Upper lobe of left lung (tissue), 6 donors: ENCODE measurements at regions not wholly inside any gene's neighbourhood (a gene's known extent, or its start where the extent isn't known, plus 50 kb on each side); places are given as distances from the start of the nearest gene placed in this dataset.
A peak's percentile ranks its signal among the peaks of the same experiment; 100 is the strongest.

Source experiments
- ATAC-seq, 2 donors: fragments of 200-7000 bp; cut with Tn5 transposase; one replicate each; pipeline ENCODE4 v1.9.1; 2022; ENCODE audit warnings: mild to moderate bottlenecking in 2 of 2, moderate library complexity in 2 of 2; ENCODE audit not compliant: low FRiP score in 2 of 2
- DNase-seq, 2 donors: peaks; one replicate each; pipeline ENCODE4 v3.0.0-alpha.2; 2019 to 2020
- H3K27ac ChIP-seq, 4 donors: fragments of 200-600 bp; sonication (generic); one replicate each; pipeline ENCODE4 v1.5.1; 2016 to 2019
- H3K27me3 ChIP-seq, 4 donors: fragments of 200-600 bp; sonication (generic); one replicate each; pipeline ENCODE4 v1.5.1; 2017 to 2019
- H3K36me3 ChIP-seq, 4 donors: fragments of 200-600 bp; sonication (generic); one replicate each; pipeline ENCODE4 v1.5.1; 2016 to 2019
- H3K4me1 ChIP-seq, 4 donors: fragments of 200-600 bp; sonication (generic); one replicate each; pipeline ENCODE4 v1.5.1; 2018 to 2019
- H3K4me3 ChIP-seq, 4 donors: fragments of 200-600 bp; sonication (generic); one replicate each; pipeline ENCODE4 v1.5.1; 2017 to 2019; ENCODE audit warnings: mild to moderate bottlenecking in 2 of 4, moderate library complexity in 1 of 4
- H3K9me3 ChIP-seq, 4 donors: fragments of 200-600 bp; sonication (generic); one replicate each; pipeline ENCODE4 v1.5.1; 2018 to 2019
- CTCF ChIP-seq, 6 experiments: fragments of 450-650 bp in 4 of 6; fragments of 200-600 bp in 2 of 6; sonication (generic) in 2 of 6; IDR thresholded peaks; one replicate each; pipeline ENCODE4 v1.5.1; 2016 to 2019; ENCODE audit warnings: antibody characterized with exemption in 6 of 6
- EP300 ChIP-seq, 4 donors: sonication (generic); formaldehyde crosslinking; IDR thresholded peaks; one replicate each; pipeline ENCODE4 v1.5.1; 2017; ENCODE audit warnings: antibody characterized with exemption in 4 of 4, control low read depth in 2 of 4
- POLR2A ChIP-seq, 4 donors: fragments of 450-650 bp; IDR thresholded peaks; one replicate each; pipeline ENCODE4 v1.5.1; 2016 to 2017; ENCODE audit warnings: antibody characterized with exemption in 4 of 4, mild to moderate bottlenecking in 2 of 4
- POLR2AphosphoS5 ChIP-seq, 2 donors: sonication (generic); formaldehyde crosslinking; IDR thresholded peaks; one replicate each; pipeline ENCODE4 v1.5.1; 2017; ENCODE audit warnings: antibody characterized with exemption in 2 of 2
- WGBS, 2 donors: methylation state at CpG; one replicate each; pipeline ENCODE4 v1.1.5; 2017 to 2018; 5-methylcytosine and 5-hydroxymethylcytosine counted together
- donor health status: DM: no; HTN: no; CAD: no; lungs with moderate emphysema.
- donor health status: DM: no; HTN: yes; CAD: no; lungs with severe emphysema.

GRCh38 chr5:125152044-125152443 is 405.6 kb upstream of the ZNF608 start:
- Histone ChIP-seq H3K27me3 (no peaks in the 10 kb centered on the region), H3K4me3 (no peak overlapping the region), H3K27ac (no peak overlapping the region), H3K4me1 (peaks cover 6 to 19% (median 13%) of the 10 kb centered on the region in 4 donors), H3K36me3 (no peaks in the 10 kb centered on the region), H3K9me3 (no peaks in the 10 kb centered on the region)
- ATAC-seq, result no peak
- 69 to 70% methylated on average over 4 of the region's 4 CpGs for WGBS, 2 donors
- no peak for DNase-seq
- TF ChIP-seq EP300 (IDR thresholded peaks at IDR 0.05), result no peak
- TF ChIP-seq POLR2A (IDR thresholded peaks at IDR 0.05), result no peak
- no peak for TF ChIP-seq CTCF (IDR thresholded peaks at IDR 0.05)
- no peak for TF ChIP-seq POLR2AphosphoS5 (IDR thresholded peaks at IDR 0.05)

- Histone ChIP-seq H3K27me3 (no peaks in the 10 kb centered on the region), H3K36me3 (no peaks in the 10 kb centered on the region), H3K4me1 (peaks cover 6 to 19% (median 13%) of the 10 kb centered on the region in 4 donors), H3K4me3 (no peak overlapping the region), H3K27ac (peak overlapping the region in 1 of 4 donors; percentile 23), H3K9me3 (no peaks in the 10 kb centered on the region)
- TF ChIP-seq CTCF (IDR thresholded peaks at IDR 0.05) (no peak), EP300 (IDR thresholded peaks at IDR 0.05) (peak in 1 of 4 donors; percentile 58)
- DNase-seq (peak in 1 of 2 donors; percentile 37), ATAC-seq (peak in 1 of 2 donors; percentile 71)
- WGBS, 2 donors, result 75% methylated on average over 12 to 13 of the region's 13 CpGs
Observed at GRCh38 chr5:125152461-125153189, 406.2 kb upstream of the ZNF608 start.

- no peaks in the 10 kb centered on the region for H3K36me3 ChIP-seq
- no peak overlapping the region for H3K4me3 ChIP-seq
- TF ChIP-seq CTCF (IDR thresholded peaks at IDR 0.05) (no peak), POLR2A (IDR thresholded peaks at IDR 0.05) (no peak), POLR2AphosphoS5 (IDR thresholded peaks at IDR 0.05) (no peak), EP300 (IDR thresholded peaks at IDR 0.05) (no peak)
- peak overlapping the region in 2 of 4 donors; percentile 23 to 54 for H3K27ac ChIP-seq
- H3K9me3 ChIP-seq, result no peaks in the 10 kb centered on the region
- ATAC-seq (no peak), DNase-seq (no peak)
- no peaks in the 10 kb centered on the region for H3K27me3 ChIP-seq
- peaks cover 6 to 19% (median 13%) of the 10 kb centered on the region in 4 donors for H3K4me1 ChIP-seq
- 22 to 26% methylated on average over 6 of the region's 6 CpGs for WGBS, 2 donors
Observed at GRCh38 chr5:125153231-125153630, 406.8 kb upstream of the ZNF608 start.

GRCh38 chr5:125154301-125155110 is 408.1 kb upstream of the ZNF608 start:
- WGBS, 2 donors, result 4 to 92% methylated on average over 1 of the region's 1 CpG
- no peak overlapping the region for H3K4me3 ChIP-seq
- TF ChIP-seq EP300 (IDR thresholded peaks at IDR 0.05) (no peak), CTCF (IDR thresholded peaks at IDR 0.05) (no peak), POLR2A (IDR thresholded peaks at IDR 0.05) (no peak), POLR2AphosphoS5 (IDR thresholded peaks at IDR 0.05) (no peak)

More at GRCh38 chr5:125154301-125155110, 408.1 kb upstream of the ZNF608 start:
- Histone ChIP-seq H3K9me3 (no peaks in the 10 kb centered on the region), H3K27me3 (no peaks in the 10 kb centered on the region), H3K36me3 (no peaks in the 10 kb centered on the region), H3K27ac (peak overlapping the region in 1 of 4 donors; percentile 23), H3K4me1 (peaks cover 0 to 19% (median 10%) of the 10 kb centered on the region in 4 donors)
- no peak for DNase-seq
- ATAC-seq, result no peak
